ENCODE measurements at regions not wholly inside any gene's neighbourhood (a gene's known extent, or its start where the extent isn't known, plus 50 kb on each side); places are given as distances from the start of the nearest gene placed in this dataset.
"Not testable (repeated sequence)": the region's sequence is repeated elsewhere in the genome, so short reads cannot be mapped to it uniquely, and the experiment has no call there.

GRCh38 chr2:129190494-129190893 lies 789.0 kb upstream of the RAB6C start:
- no peak for DNase-seq (ENCODE audit: low read depth in 2 of 2)

- DNase-seq (ENCODE audit: low read depth in 2 of 2) = no peak
Observed at GRCh38 chr2:129191530-129191929, 787.9 kb upstream of the RAB6C start.

- no peak for DNase-seq (ENCODE audit: low read depth in 2 of 2)
Observed at GRCh38 chr2:129192117-129192516, 787.3 kb upstream of the RAB6C start.

GRCh38 chr2:129192841-129193253 lies 786.6 kb upstream of the RAB6C start:
- DNase-seq (ENCODE audit: low read depth in 2 of 2) = no peak

- DNase-seq (ENCODE audit: low read depth in 2 of 2) = no peak
Observed at GRCh38 chr2:129193961-129194360, 785.5 kb upstream of the RAB6C start.

GRCh38 chr2:129199501-129199900 lies 780.0 kb upstream of the RAB6C start:
- no peak for DNase-seq (ENCODE audit: low read depth in 2 of 2)

- DNase-seq (ENCODE audit: low read depth in 2 of 2) = no peak
Observed at GRCh38 chr2:129201696-129202095, 777.8 kb upstream of the RAB6C start.

GRCh38 chr2:129203331-129203730 lies 776.1 kb upstream of the RAB6C start:
- no peak for DNase-seq (ENCODE audit: low read depth in 2 of 2)

- not testable (repeated sequence) for DNase-seq (ENCODE audit: low read depth in 2 of 2)
Observed at GRCh38 chr2:129204581-129204980, 774.9 kb upstream of the RAB6C start.

GRCh38 chr2:129205176-129205575 lies 774.3 kb upstream of the RAB6C start:
- no peak for DNase-seq (ENCODE audit: low read depth in 2 of 2)

GRCh38 chr2:129205766-129206165 lies 773.7 kb upstream of the RAB6C start:
- no peak for DNase-seq (ENCODE audit: low read depth in 2 of 2)

- no peak for DNase-seq (ENCODE audit: low read depth in 2 of 2)
Observed at GRCh38 chr2:129212299-129212958, 767.0 kb upstream of the RAB6C start.

- DNase-seq (ENCODE audit: low read depth in 2 of 2) = no peak
Observed at GRCh38 chr2:129224022-129224421, 755.4 kb upstream of the RAB6C start.

- no peak for DNase-seq (ENCODE audit: low read depth in 2 of 2)
Observed at GRCh38 chr2:129224486-129224885, 755.0 kb upstream of the RAB6C start.

GRCh38 chr2:129229196-129229595 lies 750.3 kb upstream of the RAB6C start:
- no peak for DNase-seq (ENCODE audit: low read depth in 2 of 2)

- no peak for DNase-seq (ENCODE audit: low read depth in 2 of 2)
Observed at GRCh38 chr2:129229830-129230441, 749.5 kb upstream of the RAB6C start.

GRCh38 chr2:129231924-129232323 lies 747.5 kb upstream of the RAB6C start:
- no peak for DNase-seq (ENCODE audit: low read depth in 2 of 2)

GRCh38 chr2:129233166-129233565 lies 746.3 kb upstream of the RAB6C start:
- no peak for DNase-seq (ENCODE audit: low read depth in 2 of 2)

- DNase-seq (ENCODE audit: low read depth in 2 of 2) = no peak
Observed at GRCh38 chr2:129233751-129234406, 745.6 kb upstream of the RAB6C start.

- DNase-seq (ENCODE audit: low read depth in 2 of 2) = no peak
Observed at GRCh38 chr2:129236601-129237000, 742.9 kb upstream of the RAB6C start.

GRCh38 chr2:129237966-129238725 lies 741.3 kb upstream of the RAB6C start:
- no peak for DNase-seq (ENCODE audit: low read depth in 2 of 2)

- no peak for DNase-seq (ENCODE audit: low read depth in 2 of 2)
Observed at GRCh38 chr2:129239141-129239540, 740.3 kb upstream of the RAB6C start.
